ENCODE measurements at regions not wholly inside any gene's neighbourhood (a gene's known extent, or its start where the extent isn't known, plus 50 kb on each side); places are given as distances from the start of the nearest gene placed in this dataset.

DNA sequence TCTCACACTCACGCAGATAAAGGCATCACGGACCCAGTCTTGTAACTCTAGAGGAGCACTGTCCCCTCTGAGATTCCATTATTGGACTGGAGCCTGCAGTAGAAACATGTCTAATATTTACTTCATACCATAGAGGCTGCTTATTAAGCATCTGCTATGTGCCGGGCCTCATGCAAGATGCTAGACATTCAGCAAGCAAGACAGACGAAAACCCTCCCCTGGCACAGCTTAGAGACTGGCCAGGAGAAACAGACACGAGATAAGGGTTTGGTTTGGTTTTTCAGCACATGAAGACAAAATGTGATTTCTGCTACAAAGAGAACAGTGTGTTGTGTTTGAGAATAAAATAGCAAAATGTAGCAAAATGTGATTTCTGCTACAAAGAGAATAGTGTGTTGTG is 719.2 kb downstream of the MED13L start:
- TF ChIP-seq CHD1 (IDR thresholded peaks at IDR 0.05; ENCODE audit: low read depth, low read length) (no peak), RFX5 (IDR thresholded peaks at IDR 0.05; ENCODE audit: borderline replicate concordance, low read depth, low read length) (no peak), SUZ12 (IDR thresholded peaks at IDR 0.05; ENCODE audit: low read length) (no peak), POLR2AphosphoS5 (IDR thresholded peaks at IDR 0.05; ENCODE audit: low read depth, low read length) (no peak)
- TF ChIP-seq, protein P1, sequence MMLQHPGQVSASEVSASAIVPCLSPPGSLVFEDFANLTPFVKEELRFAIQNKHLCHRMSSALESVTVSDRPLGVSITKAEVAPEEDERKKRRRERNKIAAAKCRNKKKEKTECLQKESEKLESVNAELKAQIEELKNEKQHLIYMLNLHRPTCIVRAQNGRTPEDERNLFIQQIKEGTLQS (IDR thresholded peaks at IDR 0.05; ENCODE audit: insufficient read depth, low read depth, low read length): no peak
- TF ChIP-seq, protein P2, sequence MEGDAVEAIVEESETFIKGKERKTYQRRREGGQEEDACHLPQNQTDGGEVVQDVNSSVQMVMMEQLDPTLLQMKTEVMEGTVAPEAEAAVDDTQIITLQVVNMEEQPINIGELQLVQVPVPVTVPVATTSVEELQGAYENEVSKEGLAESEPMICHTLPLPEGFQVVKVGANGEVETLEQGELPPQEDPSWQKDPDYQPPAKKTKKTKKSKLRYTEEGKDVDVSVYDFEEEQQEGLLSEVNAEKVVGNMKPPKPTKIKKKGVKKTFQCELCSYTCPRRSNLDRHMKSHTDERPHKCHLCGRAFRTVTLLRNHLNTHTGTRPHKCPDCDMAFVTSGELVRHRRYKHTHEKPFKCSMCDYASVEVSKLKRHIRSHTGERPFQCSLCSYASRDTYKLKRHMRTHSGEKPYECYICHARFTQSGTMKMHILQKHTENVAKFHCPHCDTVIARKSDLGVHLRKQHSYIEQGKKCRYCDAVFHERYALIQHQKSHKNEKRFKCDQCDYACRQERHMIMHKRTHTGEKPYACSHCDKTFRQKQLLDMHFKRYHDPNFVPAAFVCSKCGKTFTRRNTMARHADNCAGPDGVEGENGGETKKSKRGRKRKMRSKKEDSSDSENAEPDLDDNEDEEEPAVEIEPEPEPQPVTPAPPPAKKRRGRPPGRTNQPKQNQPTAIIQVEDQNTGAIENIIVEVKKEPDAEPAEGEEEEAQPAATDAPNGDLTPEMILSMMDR (IDR thresholded peaks at IDR 0.05; ENCODE audit: control extremely low read depth in 1 of 3, insufficient read depth in 1 of 3, low read depth in 1 of 3, low read length in 3 of 3): no peak

All from H1 (cell line).